ENCODE measurements at regions not wholly inside any gene's neighbourhood (a gene's known extent, or its start where the extent isn't known, plus 50 kb on each side); places are given as distances from the start of the nearest gene placed in this dataset.
"Not testable (repeated sequence)": the region's sequence is repeated elsewhere in the genome, so short reads cannot be mapped to it uniquely, and the experiment has no call there.

- no peak overlapping the region for H3K4me3 ChIP-seq (replicated peaks; ENCODE audit: insufficient read depth, low read length)
- no peaks in the 10 kb centered on the region for H3K27me3 ChIP-seq (ENCODE audit: insufficient read depth, poor library complexity, severe bottlenecking)
- TF ChIP-seq SPI1 (IDR thresholded peaks at IDR 0.05; ENCODE audit: borderline replicate concordance, low read depth) (no peak), REST (IDR thresholded peaks at IDR 0.05; ENCODE audit: insufficient replicate concordance, low read depth) (no peak), CTCF (IDR thresholded peaks at IDR 0.05; ENCODE audit: insufficient read depth, low read length) (no peak), POLR2AphosphoS5 (IDR thresholded peaks at IDR 0.05; ENCODE audit: low read depth) (no peak), GABPA (IDR thresholded peaks at IDR 0.05; ENCODE audit: low read depth) (no peak)
- H3K27ac ChIP-seq (replicated peaks): no peak overlapping the region
- DNase-seq (ENCODE audit: low read depth in 1 of 2, low spot score in 1 of 2): no peak
Measured at GRCh38 chr14:80300351-80300750, 89.0 kb upstream of the DIO2 start.

- Histone ChIP-seq H3K4me3 (replicated peaks; ENCODE audit: insufficient read depth, low read length) (no peak overlapping the region), H3K27ac (replicated peaks) (no peak overlapping the region), H3K27me3 (ENCODE audit: insufficient read depth, poor library complexity, severe bottlenecking) (no peaks in the 10 kb centered on the region)
- DNase-seq (ENCODE audit: low read depth in 1 of 2, low spot score in 1 of 2): no peak
- TF ChIP-seq REST (IDR thresholded peaks at IDR 0.05; ENCODE audit: insufficient replicate concordance, low read depth) (no peak), CTCF (IDR thresholded peaks at IDR 0.05; ENCODE audit: insufficient read depth, low read length) (no peak), GABPA (IDR thresholded peaks at IDR 0.05; ENCODE audit: low read depth) (no peak), SPI1 (IDR thresholded peaks at IDR 0.05; ENCODE audit: borderline replicate concordance, low read depth) (no peak), POLR2AphosphoS5 (IDR thresholded peaks at IDR 0.05; ENCODE audit: low read depth) (no peak)
Measured at GRCh38 chr14:80298491-80299017, 87.2 kb upstream of the DIO2 start.

- no peak overlapping the region for H3K27ac ChIP-seq (replicated peaks)
- H3K4me3 ChIP-seq (replicated peaks; ENCODE audit: insufficient read depth, low read length): no peak overlapping the region
- no peak for TF ChIP-seq POLR2AphosphoS5 (IDR thresholded peaks at IDR 0.05; ENCODE audit: low read depth)
- peak; percentile 83 for TF ChIP-seq SPI1 (IDR thresholded peaks at IDR 0.05; ENCODE audit: borderline replicate concordance, low read depth)
- no peaks in the 10 kb centered on the region for H3K27me3 ChIP-seq (ENCODE audit: insufficient read depth, poor library complexity, severe bottlenecking)
- peak in 1 of 2 experiments; percentile 37 for DNase-seq (ENCODE audit: low read depth in 1 of 2, low spot score in 1 of 2)
Measured at GRCh38 chr14:80291101-80291500, 79.8 kb upstream of the DIO2 start.

GRCh38 chr14:80286744-80287143 lies 75.4 kb upstream of the DIO2 start:
- not testable (repeated sequence) for H3K4me3 ChIP-seq (replicated peaks; ENCODE audit: insufficient read depth, low read length); DNase-seq (ENCODE audit: low read depth in 1 of 2, low spot score in 1 of 2); H3K27ac ChIP-seq (replicated peaks); H3K27me3 ChIP-seq (ENCODE audit: insufficient read depth, poor library complexity, severe bottlenecking)

- TF ChIP-seq GABPA (IDR thresholded peaks at IDR 0.05; ENCODE audit: low read depth): no peak
- no peak for TF ChIP-seq SPI1 (IDR thresholded peaks at IDR 0.05; ENCODE audit: borderline replicate concordance, low read depth)
- no peak for TF ChIP-seq POLR2AphosphoS5 (IDR thresholded peaks at IDR 0.05; ENCODE audit: low read depth)
- TF ChIP-seq CTCF (IDR thresholded peaks at IDR 0.05; ENCODE audit: insufficient read depth, low read length): no peak
- TF ChIP-seq REST (IDR thresholded peaks at IDR 0.05; ENCODE audit: insufficient replicate concordance, low read depth): no peak
- no peak overlapping the region for H3K4me3 ChIP-seq (replicated peaks; ENCODE audit: insufficient read depth, low read length)
- no peaks in the 10 kb centered on the region for H3K27me3 ChIP-seq (ENCODE audit: insufficient read depth, poor library complexity, severe bottlenecking)
- DNase-seq (ENCODE audit: low read depth in 1 of 2, low spot score in 1 of 2): no peak
- no peak overlapping the region for H3K27ac ChIP-seq (replicated peaks)
Measured at GRCh38 chr14:80278293-80279023, 67.2 kb upstream of the DIO2 start.

Measured in HL-60 (cell line).